Gastroesophageal sphincter (tissue), 3 donors: ENCODE measurements at regions not wholly inside any gene's neighbourhood (a gene's known extent, or its start where the extent isn't known, plus 50 kb on each side); places are given as distances from the start of the nearest gene placed in this dataset.

Experiments
- CTCF ChIP-seq, 4 experiments: fragments of 200-600 bp in 2 of 4; fragments of 450-650 bp in 2 of 4; sonication (generic) in 1 of 4; IDR thresholded peaks; one replicate each; pipeline ENCODE4 v1.5.1; 2017 to 2019; ENCODE audit warnings: antibody characterized with exemption in 4 of 4, mild to moderate bottlenecking in 2 of 4, moderate library complexity in 2 of 4
- POLR2A ChIP-seq, 2 donors: fragments of 450-650 bp; IDR thresholded peaks; one replicate each; pipeline ENCODE4 v1.6.1; 2017; ENCODE audit warnings: antibody characterized with exemption in 2 of 2, mild to moderate bottlenecking in 2 of 2, moderate library complexity in 1 of 2
- POLR2AphosphoS5 ChIP-seq: sonication (generic); formaldehyde crosslinking; IDR thresholded peaks from one replicate; pipeline ENCODE4 v1.6.1; 2017; ENCODE audit warnings: antibody characterized with exemption

GRCh38 chr18:64674694-64675093 lies 525.8 kb upstream of the LINC00305 start:
- TF ChIP-seq POLR2A (IDR thresholded peaks at IDR 0.05) (no peak), CTCF (IDR thresholded peaks at IDR 0.05) (no peak), POLR2AphosphoS5 (no peak)
